Keratinocyte (primary cell): ENCODE measurements at regions not wholly inside any gene's neighbourhood (a gene's known extent, or its start where the extent isn't known, plus 50 kb on each side); places are given as distances from the start of the nearest gene placed in this dataset.

Source experiments
- DNase-seq: peaks from one replicate; pipeline ENCODE4 v3.0.0-alpha.2; 2011; ENCODE audit warnings: low read depth, missing footprints, low spot score
- FAIRE-seq: peaks from 2 replicates; lab custom pipeline; 2011; peaks lifted over from hg19 to GRCh38; lab: Jason Lieb, UNC
- H2AFZ ChIP-seq: 2 replicates; pipeline ENCODE4 v1.6.0; 2012; ENCODE audit warnings: low read length, control low read depth, inconsistent platforms; ENCODE audit not compliant: control insufficient read depth
- H3K27ac ChIP-seq: 2 replicates; pipeline ENCODE4 v1.5.1; 2011; ENCODE audit warnings: low read length; ENCODE audit not compliant: control insufficient read depth, insufficient read depth
- H3K27me3 ChIP-seq: 3 replicates; pipeline ENCODE4 v1.6.0; 2011; ENCODE audit warnings: low read length; ENCODE audit not compliant: control insufficient read depth, insufficient read depth; ENCODE audit errors: extremely low read depth
- H3K36me3 ChIP-seq, 2 experiments: 2 replicates in 1 of 2; 3 replicates in 1 of 2; pipeline ENCODE4 v1.5.1; 2011; ENCODE audit warnings: low read length in 2 of 2, mild to moderate bottlenecking in 1 of 2; ENCODE audit not compliant: control insufficient read depth in 2 of 2, insufficient read depth in 2 of 2; ENCODE audit errors: extremely low read depth in 1 of 2
- H3K4me1 ChIP-seq: 3 replicates; pipeline ENCODE4 v1.5.1; 2011; ENCODE audit warnings: low read length; ENCODE audit not compliant: control insufficient read depth, insufficient read depth; ENCODE audit errors: extremely low read depth
- H3K4me2 ChIP-seq: 3 replicates; pipeline ENCODE4 v1.6.0; 2011; ENCODE audit warnings: low read depth, low read length; ENCODE audit not compliant: control insufficient read depth, insufficient read depth; ENCODE audit errors: extremely low read depth
- H3K4me3 ChIP-seq, 3 experiments: fragments of 200-600 bp in 1 of 3; sonication (generic) in 1 of 3; 2 replicates in 2 of 3; 3 replicates in 1 of 3; pipeline ENCODE4 v1.5.1; 2011 to 2016; ENCODE audit warnings: low read length in 3 of 3, mild to moderate bottlenecking in 3 of 3, control low read depth in 2 of 3, inconsistent platforms in 1 of 3, low read depth in 1 of 3, mixed read lengths in 1 of 3, mixed run types in 1 of 3, moderate library complexity in 1 of 3; ENCODE audit not compliant: control insufficient read depth in 2 of 3, insufficient read depth in 2 of 3; ENCODE audit errors: extremely low read depth in 1 of 3
- H3K79me2 ChIP-seq: 2 replicates; pipeline ENCODE4 v1.6.0; 2012; ENCODE audit warnings: low read length; ENCODE audit not compliant: control insufficient read depth, insufficient read depth
- H3K9ac ChIP-seq: 3 replicates; pipeline ENCODE4 v1.6.0; 2011; ENCODE audit warnings: low read length; ENCODE audit not compliant: control insufficient read depth, insufficient read depth; ENCODE audit errors: extremely low read depth
- H3K9me1 ChIP-seq: 3 replicates; pipeline ENCODE4 v1.6.0; 2011; ENCODE audit warnings: low read length; ENCODE audit not compliant: control insufficient read depth, insufficient read depth; ENCODE audit errors: extremely low read depth
- H3K9me3 ChIP-seq: 2 replicates; pipeline ENCODE4 v1.5.1; 2012; ENCODE audit warnings: low read depth, low read length; ENCODE audit not compliant: control insufficient read depth
- H4K20me1 ChIP-seq: 3 replicates; pipeline ENCODE4 v1.6.0; 2011; ENCODE audit warnings: low read length; ENCODE audit not compliant: control insufficient read depth, insufficient read depth; ENCODE audit errors: extremely low read depth
- EZH2 ChIP-seq: IDR thresholded peaks from one replicate; pipeline ENCODE4 v1.6.1; 2012; ENCODE audit warnings: inconsistent platforms, mild to moderate bottlenecking, low read length, moderate library complexity
- dilution Hi-C: fragments of 300-500 bp; cut with MboI; formaldehyde crosslinking; loops from one replicate; pipeline ENCODE4 v1.7.0; 2020; ENCODE audit warnings: low sequenced_read_pairs; ENCODE audit not compliant: extremely low pct_ligation_motif_present
- TF ChIP-seq, protein P1 (sequence below), 3 experiments: IDR thresholded peaks in 1 of 3; conservative IDR thresholded peaks in 1 of 3; optimal IDR thresholded peaks in 1 of 3; 2 replicates in 2 of 3; 3 replicates in 1 of 3; pipeline versions ENCODE3 to v1.5.1; 2011; ENCODE audit warnings: low read length in 3 of 3, mild to moderate bottlenecking in 3 of 3, moderate library complexity in 2 of 3, control low read depth in 1 of 3, inconsistent platforms in 1 of 3; ENCODE audit not compliant: insufficient read depth in 2 of 3; ENCODE audit errors: extremely low read depth in 1 of 3

DNA sequence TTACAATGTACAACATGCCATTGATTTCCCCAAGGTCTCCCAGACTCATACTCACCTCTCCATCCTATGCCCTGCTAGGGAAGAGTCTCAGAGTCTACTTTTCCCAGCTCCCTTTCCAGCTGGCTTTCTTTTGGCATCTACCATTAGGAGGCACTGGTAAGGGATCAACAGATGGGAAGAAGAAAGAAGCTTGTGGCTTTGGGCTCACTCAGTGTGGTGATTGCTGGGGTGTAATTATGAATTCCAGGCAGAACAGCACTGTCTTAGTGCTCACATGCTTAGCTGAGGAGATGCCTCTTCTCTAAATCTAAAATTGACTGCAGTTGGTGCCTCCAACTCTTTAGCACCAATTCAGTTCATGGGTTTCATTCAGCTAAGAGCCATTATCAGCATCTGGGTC, 330.0 kb downstream of the PSAT1 start:
- Histone ChIP-seq H3K9ac (no peak overlapping the region), H3K36me3 (no peaks in the 10 kb centered on the region), H3K4me3 (no peak overlapping the region), H3K9me1 (no peaks in the 10 kb centered on the region), H3K27ac (no peak overlapping the region), H3K9me3 (no peaks in the 10 kb centered on the region), H3K27me3 (no peaks in the 10 kb centered on the region), H4K20me1 (no peaks in the 10 kb centered on the region), H2AFZ (no peak overlapping the region), H3K4me1 (no peaks in the 10 kb centered on the region), H3K79me2 (no peaks in the 10 kb centered on the region), H3K4me2 (no peak overlapping the region)
- no peak for DNase-seq
- no peak for TF ChIP-seq EZH2
- TF ChIP-seq, protein P1, sequence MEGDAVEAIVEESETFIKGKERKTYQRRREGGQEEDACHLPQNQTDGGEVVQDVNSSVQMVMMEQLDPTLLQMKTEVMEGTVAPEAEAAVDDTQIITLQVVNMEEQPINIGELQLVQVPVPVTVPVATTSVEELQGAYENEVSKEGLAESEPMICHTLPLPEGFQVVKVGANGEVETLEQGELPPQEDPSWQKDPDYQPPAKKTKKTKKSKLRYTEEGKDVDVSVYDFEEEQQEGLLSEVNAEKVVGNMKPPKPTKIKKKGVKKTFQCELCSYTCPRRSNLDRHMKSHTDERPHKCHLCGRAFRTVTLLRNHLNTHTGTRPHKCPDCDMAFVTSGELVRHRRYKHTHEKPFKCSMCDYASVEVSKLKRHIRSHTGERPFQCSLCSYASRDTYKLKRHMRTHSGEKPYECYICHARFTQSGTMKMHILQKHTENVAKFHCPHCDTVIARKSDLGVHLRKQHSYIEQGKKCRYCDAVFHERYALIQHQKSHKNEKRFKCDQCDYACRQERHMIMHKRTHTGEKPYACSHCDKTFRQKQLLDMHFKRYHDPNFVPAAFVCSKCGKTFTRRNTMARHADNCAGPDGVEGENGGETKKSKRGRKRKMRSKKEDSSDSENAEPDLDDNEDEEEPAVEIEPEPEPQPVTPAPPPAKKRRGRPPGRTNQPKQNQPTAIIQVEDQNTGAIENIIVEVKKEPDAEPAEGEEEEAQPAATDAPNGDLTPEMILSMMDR (optimal IDR thresholded peaks at IDR 0.05 in 1 of 3, IDR thresholded peaks at IDR 0.05 in 1 of 3, conservative IDR thresholded peaks at IDR 0.05 in 1 of 3; ENCODE audit: extremely low read depth in 1 of 3, insufficient read depth in 2 of 3, low read length in 3 of 3), result no peak
- dilution Hi-C loops, result no loop called here
- FAIRE-seq, result no peak

- Histone ChIP-seq H3K9me3 (no peaks in the 10 kb centered on the region), H4K20me1 (no peaks in the 10 kb centered on the region), H3K4me2 (no peak overlapping the region), H3K9me1 (no peaks in the 10 kb centered on the region), H3K79me2 (no peaks in the 10 kb centered on the region), H3K4me3 (no peak overlapping the region), H3K36me3 (no peaks in the 10 kb centered on the region), H3K9ac (no peak overlapping the region), H3K4me1 (no peaks in the 10 kb centered on the region), H2AFZ (no peak overlapping the region), H3K27ac (no peak overlapping the region), H3K27me3 (no peaks in the 10 kb centered on the region)
- DNase-seq, result no peak
- no peak for FAIRE-seq
- TF ChIP-seq, protein P1 (optimal IDR thresholded peaks at IDR 0.05 in 1 of 3, IDR thresholded peaks at IDR 0.05 in 1 of 3, conservative IDR thresholded peaks at IDR 0.05 in 1 of 3; ENCODE audit: extremely low read depth in 1 of 3, insufficient read depth in 2 of 3, low read length in 3 of 3), result no peak
- no peak for TF ChIP-seq EZH2
- dilution Hi-C loops, result no loop called here
Observed at GRCh38 chr9:78630966-78631365, 334.0 kb downstream of the PSAT1 start.
